ENCODE measurements at regions not wholly inside any gene's neighbourhood (a gene's known extent, or its start where the extent isn't known, plus 50 kb on each side); places are given as distances from the start of the nearest gene placed in this dataset.

DNA sequence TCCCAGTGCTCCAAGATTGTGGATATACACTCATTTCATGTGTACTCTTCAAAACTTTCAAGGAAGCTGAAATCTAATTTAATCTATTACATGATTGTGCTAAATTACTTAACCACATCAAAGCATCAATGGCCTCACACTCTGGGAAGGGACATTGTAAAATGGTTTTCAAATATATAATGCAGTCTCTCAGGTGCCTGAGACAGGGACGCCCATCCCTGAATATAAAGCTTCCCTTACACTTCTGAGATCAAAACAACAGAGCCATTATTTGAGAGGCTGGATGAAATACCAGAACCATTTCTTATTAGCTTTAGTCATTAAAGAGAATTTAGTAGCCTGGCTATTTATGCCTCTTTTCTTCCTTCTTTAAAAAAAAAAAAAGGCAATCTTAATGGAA lies 259.2 kb upstream of the NFIA start:
- DNase-seq: no peak
- no peak overlapping the region for H3K27ac ChIP-seq
- no peaks in the 10 kb centered on the region for H3K9me3 ChIP-seq
- TF ChIP-seq POLR2A (IDR thresholded peaks at IDR 0.05): no peak
- TF ChIP-seq, protein P1, sequence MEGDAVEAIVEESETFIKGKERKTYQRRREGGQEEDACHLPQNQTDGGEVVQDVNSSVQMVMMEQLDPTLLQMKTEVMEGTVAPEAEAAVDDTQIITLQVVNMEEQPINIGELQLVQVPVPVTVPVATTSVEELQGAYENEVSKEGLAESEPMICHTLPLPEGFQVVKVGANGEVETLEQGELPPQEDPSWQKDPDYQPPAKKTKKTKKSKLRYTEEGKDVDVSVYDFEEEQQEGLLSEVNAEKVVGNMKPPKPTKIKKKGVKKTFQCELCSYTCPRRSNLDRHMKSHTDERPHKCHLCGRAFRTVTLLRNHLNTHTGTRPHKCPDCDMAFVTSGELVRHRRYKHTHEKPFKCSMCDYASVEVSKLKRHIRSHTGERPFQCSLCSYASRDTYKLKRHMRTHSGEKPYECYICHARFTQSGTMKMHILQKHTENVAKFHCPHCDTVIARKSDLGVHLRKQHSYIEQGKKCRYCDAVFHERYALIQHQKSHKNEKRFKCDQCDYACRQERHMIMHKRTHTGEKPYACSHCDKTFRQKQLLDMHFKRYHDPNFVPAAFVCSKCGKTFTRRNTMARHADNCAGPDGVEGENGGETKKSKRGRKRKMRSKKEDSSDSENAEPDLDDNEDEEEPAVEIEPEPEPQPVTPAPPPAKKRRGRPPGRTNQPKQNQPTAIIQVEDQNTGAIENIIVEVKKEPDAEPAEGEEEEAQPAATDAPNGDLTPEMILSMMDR (IDR thresholded peaks at IDR 0.05): no peak
- no peaks in the 10 kb centered on the region for H3K4me1 ChIP-seq
- no peak overlapping the region for H3K4me3 ChIP-seq
- peaks cover 0 to 3% of the 10 kb centered on the region in 2 donors for H3K27me3 ChIP-seq
- H3K36me3 ChIP-seq: no peaks in the 10 kb centered on the region
- intact Hi-C loops (cut with DNase I; ENCODE audit: low total_unique reads): no loop called here

GRCh38 chr1:60822252-60822651 lies 260.1 kb upstream of the NFIA start:
- intact Hi-C loops (cut with DNase I; ENCODE audit: low total_unique reads): no loop called here
- no peak overlapping the region for H3K27ac ChIP-seq
- DNase-seq: no peak
- no peaks in the 10 kb centered on the region for H3K4me1 ChIP-seq
- no peak for TF ChIP-seq POLR2A (IDR thresholded peaks at IDR 0.05)
- no peaks in the 10 kb centered on the region for H3K9me3 ChIP-seq
- H3K36me3 ChIP-seq: no peaks in the 10 kb centered on the region
- H3K4me3 ChIP-seq: no peak overlapping the region
- H3K27me3 ChIP-seq: peaks cover 0 to 3% of the 10 kb centered on the region in 2 donors

GRCh38 chr1:60821156-60821555 lies 261.2 kb upstream of the NFIA start:
- intact Hi-C loops (cut with DNase I; ENCODE audit: low total_unique reads): no loop called here
- no peak overlapping the region for H3K27ac ChIP-seq
- H3K9me3 ChIP-seq: no peaks in the 10 kb centered on the region
- DNase-seq: no peak
- H3K4me3 ChIP-seq: no peak overlapping the region
- no peaks in the 10 kb centered on the region for H3K4me1 ChIP-seq
- no peaks in the 10 kb centered on the region for H3K36me3 ChIP-seq
- no peak for TF ChIP-seq POLR2A (IDR thresholded peaks at IDR 0.05)
- peaks cover 0 to 3% of the 10 kb centered on the region in 2 donors for H3K27me3 ChIP-seq

- DNase-seq: no peak
- TF ChIP-seq, protein P1 (IDR thresholded peaks at IDR 0.05): no peak
- no peak for TF ChIP-seq POLR2A (IDR thresholded peaks at IDR 0.05)
These were observed 263.2 kb upstream of the NFIA start for GRCh38 chr1:60818969-60819701.

GRCh38 chr1:60813071-60813470 lies 269.3 kb upstream of the NFIA start:
- intact Hi-C loops (cut with DNase I; ENCODE audit: low total_unique reads): no loop called here
- Histone ChIP-seq H3K27me3 (no peaks in the 10 kb centered on the region), H3K36me3 (no peaks in the 10 kb centered on the region), H3K27ac (no peak overlapping the region), H3K9me3 (no peaks in the 10 kb centered on the region), H3K4me3 (no peak overlapping the region), H3K4me1 (no peaks in the 10 kb centered on the region)
- no peak for TF ChIP-seq POLR2A (IDR thresholded peaks at IDR 0.05)
- TF ChIP-seq, protein P1 (IDR thresholded peaks at IDR 0.05): no peak
- no peak for DNase-seq

More at GRCh38 chr1:60818969-60819701, 263.2 kb upstream of the NFIA start:
- Histone ChIP-seq H3K4me1 (no peaks in the 10 kb centered on the region), H3K27ac (no peak overlapping the region), H3K36me3 (no peaks in the 10 kb centered on the region), H3K9me3 (no peaks in the 10 kb centered on the region), H3K4me3 (no peak overlapping the region), H3K27me3 (peaks cover 0 to 3% of the 10 kb centered on the region in 2 donors)
- intact Hi-C loops (cut with DNase I; ENCODE audit: low total_unique reads): no loop called here

DNA sequence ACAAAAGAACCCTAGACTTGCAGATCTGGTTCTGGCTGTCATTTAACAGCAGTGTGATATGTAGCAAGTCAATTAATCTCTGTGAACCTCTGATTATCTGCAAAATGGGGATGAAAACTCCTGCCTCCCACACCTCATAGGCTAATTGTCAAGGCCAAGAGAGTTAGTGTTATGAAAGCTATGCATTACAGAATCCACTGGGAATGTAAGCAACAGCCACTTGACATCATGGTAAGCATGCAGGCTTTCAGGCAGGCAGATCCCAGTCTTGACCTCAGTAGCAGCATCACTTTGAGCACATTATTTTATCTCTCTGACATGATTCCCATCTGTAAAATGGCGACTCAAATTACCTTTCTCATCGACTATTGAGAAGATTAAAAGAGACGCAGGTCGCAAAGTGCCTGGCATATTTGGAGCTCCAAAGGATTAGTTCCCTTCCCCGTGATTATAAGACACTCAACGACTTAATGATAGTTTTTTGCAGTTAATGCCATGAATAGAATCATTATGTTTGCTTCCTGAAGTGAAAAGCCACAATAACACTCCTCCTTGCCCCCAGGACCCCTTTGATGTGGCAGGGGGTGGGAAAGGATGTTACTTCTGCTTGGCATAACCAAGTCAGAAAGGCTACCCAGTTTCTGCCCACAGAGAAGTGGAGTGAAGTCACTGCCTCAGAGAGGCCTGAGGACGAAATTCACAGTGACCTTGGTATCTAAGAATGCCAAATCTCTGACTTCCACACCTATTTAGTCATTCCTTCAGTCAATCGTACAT lies 273.0 kb upstream of the NFIA start:
- DNase-seq: no peak
- Histone ChIP-seq H3K4me3 (no peak overlapping the region), H3K9me3 (no peaks in the 10 kb centered on the region), H3K27ac (no peak overlapping the region), H3K27me3 (no peaks in the 10 kb centered on the region), H3K36me3 (no peaks in the 10 kb centered on the region), H3K4me1 (no peaks in the 10 kb centered on the region)
- intact Hi-C loops (cut with DNase I; ENCODE audit: low total_unique reads): no loop called here
- TF ChIP-seq POLR2A (IDR thresholded peaks at IDR 0.05): no peak
- TF ChIP-seq, protein P1 (IDR thresholded peaks at IDR 0.05): no peak
